ENCODE measurements at regions not wholly inside any gene's neighbourhood (a gene's known extent, or its start where the extent isn't known, plus 50 kb on each side); places are given as distances from the start of the nearest gene placed in this dataset.

DNA sequence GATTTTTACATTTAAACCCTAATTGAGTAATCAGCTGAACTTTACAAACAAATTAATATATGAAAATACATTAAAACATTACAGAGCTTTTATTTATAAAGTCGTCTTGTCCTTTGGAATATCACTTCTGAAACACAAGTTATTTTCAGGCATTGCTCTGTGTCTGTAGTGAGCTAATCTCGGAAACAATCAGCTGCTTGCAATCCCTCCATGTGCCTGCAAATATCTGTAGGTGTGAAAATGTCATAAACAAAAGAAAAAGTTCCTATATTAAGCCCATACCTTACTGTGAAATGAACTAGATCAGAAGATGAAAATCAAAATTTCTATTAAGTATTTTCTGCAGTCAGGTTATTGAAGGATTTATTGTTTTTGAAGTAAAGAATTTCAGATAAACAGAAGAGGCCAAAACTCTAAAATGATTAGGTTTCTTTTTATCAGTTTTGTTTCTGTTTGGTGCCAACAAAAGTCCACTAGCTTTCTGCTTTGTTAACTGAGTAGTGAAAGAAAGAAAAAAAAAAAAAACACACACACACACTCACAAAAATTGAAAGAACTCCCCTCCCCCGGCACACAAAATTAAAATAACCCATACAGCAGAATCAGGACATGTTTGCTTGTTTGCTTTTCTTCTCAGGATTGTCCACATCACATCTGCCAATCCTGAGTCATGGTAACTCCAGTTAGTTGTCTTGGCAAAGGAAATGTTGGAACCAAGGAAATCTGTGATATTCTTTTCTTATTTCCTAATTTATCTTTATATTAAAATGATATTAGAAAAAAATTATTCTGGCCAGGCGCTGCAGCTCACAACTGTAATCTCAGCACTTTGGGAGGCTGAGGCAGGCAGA, 627.0 kb upstream of the SLC39A10 start:
- no peak for DNase-seq

- no peak for DNase-seq
Observed at GRCh38 chr2:195027947-195028346, 629.1 kb upstream of the SLC39A10 start.

DNA sequence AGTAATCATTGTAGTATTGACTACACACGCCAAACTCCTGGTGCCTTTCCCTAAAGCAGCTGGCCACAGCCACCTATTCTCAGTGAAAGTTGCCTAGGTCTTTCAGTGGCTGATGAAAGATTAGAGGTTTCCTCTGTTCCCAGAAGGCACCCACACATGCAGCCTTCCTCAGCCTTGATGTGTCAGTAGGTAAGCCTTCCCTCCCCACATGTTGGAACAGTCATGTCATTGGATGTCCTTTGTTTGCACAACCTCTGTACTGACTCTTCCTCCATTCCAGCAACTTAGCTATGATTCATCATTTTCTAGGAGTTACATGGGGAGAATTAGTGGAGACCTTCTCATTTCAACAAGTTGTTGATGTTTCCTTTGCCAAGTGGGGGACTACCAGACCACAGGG, 630.8 kb upstream of the SLC39A10 start:
- DNase-seq: no peak

GRCh38 chr2:195022508-195022830, 634.6 kb upstream of the SLC39A10 start:
- no peak for DNase-seq

GRCh38 chr2:195021711-195022507, 635.1 kb upstream of the SLC39A10 start:
- DNase-seq: no peak

GRCh38 chr2:195018462-195018861, 638.6 kb upstream of the SLC39A10 start:
- DNase-seq: no peak

DNA sequence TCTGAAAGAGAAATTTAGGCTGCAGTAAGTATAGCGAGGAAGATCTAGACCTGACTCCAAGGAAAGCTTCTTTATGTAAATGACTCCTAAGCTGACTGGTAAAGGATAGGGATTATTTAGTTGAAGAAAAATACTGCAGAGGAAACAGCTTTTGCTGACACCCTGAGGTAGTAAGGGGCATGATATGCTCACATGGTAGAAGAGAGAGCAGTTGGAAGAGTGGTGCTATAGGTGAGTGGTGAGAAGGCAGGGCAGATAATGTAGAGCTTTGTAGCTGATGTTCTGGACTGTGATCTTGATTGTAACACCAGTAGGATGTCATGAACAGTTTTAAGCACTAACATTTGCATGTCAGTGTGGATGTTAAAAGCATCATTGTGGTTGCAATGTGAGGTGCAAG, 639.1 kb upstream of the SLC39A10 start:
- DNase-seq: no peak

DNA sequence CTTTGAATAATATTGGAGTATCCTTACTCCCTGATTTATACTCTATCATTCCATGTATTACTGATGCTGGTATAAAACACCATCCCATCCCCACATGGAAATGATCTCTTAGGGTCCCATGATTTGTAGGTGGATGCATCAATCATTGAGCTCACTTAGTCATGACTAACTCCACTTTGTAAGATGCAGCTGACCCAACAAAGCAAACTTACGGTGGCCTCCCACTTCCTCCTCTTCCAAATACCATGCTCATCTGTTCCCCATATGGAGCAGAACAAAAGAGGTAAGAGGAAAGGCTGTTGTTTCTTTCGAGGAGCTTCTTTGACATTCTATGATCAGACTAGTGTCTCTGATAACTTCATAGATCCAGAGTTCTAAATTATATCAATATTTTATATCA, 640.2 kb upstream of the SLC39A10 start:
- DNase-seq: no peak

- DNase-seq: no peak
Observed at GRCh38 chr2:195009202-195009601, 647.8 kb upstream of the SLC39A10 start.

DNA sequence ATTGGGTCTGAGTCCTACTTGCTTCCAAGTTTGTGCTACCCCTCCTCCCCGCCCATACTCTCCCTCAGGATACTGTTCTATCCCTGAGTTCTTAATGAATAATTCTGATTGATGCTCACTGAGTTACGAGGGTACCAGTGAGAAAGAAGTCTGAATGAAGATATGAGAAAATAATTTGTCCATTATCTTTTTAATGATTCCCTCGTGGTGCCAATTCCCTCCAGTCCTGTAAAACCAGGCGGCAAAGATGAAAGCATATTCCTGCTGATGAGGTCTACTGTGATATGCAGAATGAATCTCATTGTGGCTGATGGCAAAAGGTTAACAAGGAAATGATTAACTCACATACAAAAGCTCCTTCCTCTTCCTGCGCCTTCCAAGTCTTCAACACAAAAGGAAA, 650.2 kb upstream of the SLC39A10 start:
- DNase-seq: no peak

GRCh38 chr2:195003881-195004471, 653.0 kb upstream of the SLC39A10 start:
- DNase-seq: no peak

GRCh38 chr2:195001924-195002323, 655.1 kb upstream of the SLC39A10 start:
- no peak for DNase-seq

DNA sequence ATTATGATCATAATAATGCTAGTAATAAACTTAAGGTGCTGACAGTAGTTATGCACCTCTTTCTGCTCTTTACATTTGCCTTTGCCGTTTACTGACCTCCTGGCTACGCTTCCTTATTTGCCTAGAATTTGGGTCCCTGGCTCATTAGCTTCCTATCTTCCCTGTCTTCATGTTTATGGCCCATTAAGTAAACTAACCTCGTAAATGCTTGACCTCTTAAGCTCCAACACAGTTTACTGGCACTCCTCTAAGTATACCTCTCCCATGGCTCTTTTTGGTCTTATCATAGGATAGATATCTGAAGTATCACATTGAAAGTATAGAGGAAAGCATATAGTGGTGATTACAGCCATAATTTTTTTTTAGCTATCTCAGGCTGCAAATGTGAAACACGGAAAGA, 657.3 kb upstream of the SLC39A10 start:
- DNase-seq: no peak

DNA sequence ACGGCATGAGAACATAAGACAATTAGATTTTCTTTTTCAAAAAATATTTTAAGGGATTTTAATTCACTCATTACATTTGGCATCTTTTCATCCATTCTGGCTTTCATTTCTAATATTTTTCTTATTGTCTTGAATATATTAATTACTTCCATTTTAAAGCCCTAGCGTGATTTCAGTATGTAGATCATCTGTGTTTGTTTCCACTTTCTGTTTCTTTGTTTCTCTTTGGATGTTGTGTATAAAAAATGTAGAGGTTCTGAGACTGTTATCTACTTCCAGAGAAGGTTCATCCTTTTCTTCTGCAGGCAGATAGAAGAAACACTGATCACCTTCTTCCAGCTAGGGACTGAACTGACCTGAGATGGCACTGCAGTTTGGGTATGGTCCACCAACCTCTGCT, 664.4 kb upstream of the SLC39A10 start:
- DNase-seq: no peak

GRCh38 chr2:194985258-194985657, 671.8 kb upstream of the SLC39A10 start:
- DNase-seq: no peak

DNA sequence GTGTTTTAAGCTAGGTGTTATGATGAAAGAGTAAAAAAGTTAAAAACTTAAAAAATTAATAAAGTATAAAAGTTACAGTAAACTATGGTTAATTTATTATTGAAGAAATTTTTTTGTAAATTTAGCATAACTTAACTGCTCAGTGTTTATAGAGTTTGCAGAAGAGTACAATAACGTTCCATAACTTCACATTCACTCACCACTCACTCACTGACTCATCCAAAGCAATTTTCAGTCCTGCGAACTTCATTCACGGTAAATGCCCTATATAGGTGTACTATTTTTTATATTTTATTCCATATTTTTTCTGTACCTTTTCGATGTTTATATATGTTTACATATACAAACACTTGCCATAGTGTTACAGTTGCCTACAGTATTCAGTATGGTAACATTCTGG, 694.8 kb upstream of the SLC39A10 start:
- DNase-seq: no peak

GRCh38 chr2:194954218-194954617, 702.8 kb upstream of the SLC39A10 start:
- DNase-seq: no peak

- DNase-seq: no peak
Observed at GRCh38 chr2:194946826-194947225, 710.2 kb upstream of the SLC39A10 start.

DNA sequence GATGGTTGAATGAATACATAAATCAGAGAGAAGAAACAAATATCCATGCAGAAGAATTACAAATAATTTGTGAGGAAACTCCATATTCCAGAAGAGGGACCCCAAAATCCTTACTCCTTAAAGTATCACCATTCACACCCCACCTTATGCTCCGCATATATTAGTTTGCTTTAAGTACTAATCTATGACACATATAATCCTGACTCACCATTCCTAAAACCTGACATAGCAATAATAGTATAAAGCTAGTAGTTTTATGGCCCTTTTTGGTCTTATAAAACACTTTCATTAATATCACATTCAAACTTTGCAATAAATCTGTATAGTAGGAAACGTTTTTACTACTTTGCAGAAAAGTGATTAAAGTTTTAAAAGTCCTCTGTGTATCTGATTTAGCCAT, 719.0 kb upstream of the SLC39A10 start:
- DNase-seq: no peak

- no peak for DNase-seq
Observed at GRCh38 chr2:194927489-194927888, 729.5 kb upstream of the SLC39A10 start.

DNA sequence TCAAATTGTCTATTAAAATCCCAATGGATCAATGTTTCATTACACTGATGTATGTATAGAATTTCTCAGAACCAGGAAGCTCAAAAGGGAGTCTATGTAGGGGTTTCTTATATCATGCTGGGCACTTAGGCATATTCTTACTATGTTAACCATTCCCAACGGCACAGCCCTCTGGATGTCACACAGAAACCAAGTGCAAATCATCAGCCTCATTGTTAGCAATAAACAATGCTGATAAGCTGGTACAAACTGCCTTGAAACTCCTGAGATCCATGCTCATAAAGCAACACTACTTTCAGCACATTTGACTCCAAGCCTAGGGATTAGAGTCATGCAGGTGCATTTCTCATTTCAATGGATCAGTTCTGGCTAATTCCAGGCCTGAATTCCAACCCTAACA, 730.2 kb upstream of the SLC39A10 start:
- no peak for DNase-seq

GRCh38 chr2:194925742-194926141, 731.3 kb upstream of the SLC39A10 start:
- DNase-seq: no peak

- no peak for DNase-seq
Observed at GRCh38 chr2:194917519-194917918, 739.5 kb upstream of the SLC39A10 start.

DNA sequence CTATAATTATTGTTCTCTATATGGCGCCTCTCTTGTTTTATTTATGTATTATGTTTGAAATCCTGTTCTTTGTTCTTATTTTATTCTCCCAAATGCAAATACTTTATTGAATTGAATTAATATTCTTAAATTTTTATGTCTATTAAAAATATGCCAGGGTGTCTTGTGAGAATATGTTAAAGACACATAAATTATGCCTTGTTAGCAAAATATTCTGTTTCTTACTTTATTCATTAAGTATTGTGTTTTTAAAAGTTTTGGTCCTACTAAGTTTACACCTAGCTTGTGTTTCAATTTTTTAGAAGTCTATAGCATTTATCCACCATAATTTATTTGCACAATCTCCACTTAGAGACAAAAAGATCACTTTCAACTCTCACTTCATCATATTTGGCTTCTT, 741.5 kb upstream of the SLC39A10 start:
- no peak for DNase-seq

All from NCI-H1694 treated with DMSO at 0.1 percent for 48 hours (cell line).